ENCODE measurements at regions not wholly inside any gene's neighbourhood (a gene's known extent, or its start where the extent isn't known, plus 50 kb on each side); places are given as distances from the start of the nearest gene placed in this dataset.

DNA sequence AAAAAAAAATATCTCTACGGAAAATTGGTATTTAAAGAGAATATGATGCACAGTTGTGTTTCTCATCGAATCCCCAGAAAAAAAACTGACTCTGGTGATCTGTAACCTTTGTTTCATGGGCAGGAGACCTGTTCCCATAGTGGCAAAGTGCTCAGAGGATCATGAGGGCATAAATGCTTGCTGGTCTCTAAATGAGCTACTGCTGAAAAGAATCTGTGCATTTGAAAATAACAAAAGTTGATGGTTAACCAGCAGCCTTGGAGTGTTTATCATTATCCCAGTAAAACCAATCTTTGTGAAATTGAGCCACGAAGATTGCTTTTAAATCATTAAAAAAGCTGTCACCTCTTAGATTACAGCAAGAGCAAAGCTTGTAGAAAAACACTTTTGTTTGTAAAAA is 775.4 kb downstream of the MTRR start:
- intact Hi-C loops (cut with micrococcal nuclease): no loop called here
- POLR2A ChIA-PET: no interaction called here
- DNase-seq (ENCODE audit: low read depth, low spot score) (no peak), FAIRE-seq (no peak)
- dilution Hi-C loops (cut with MboI; ENCODE audit: extremely low pct_ligation_motif_present, low sequenced_read_pairs): no loop called here
- Histone ChIP-seq H3K27me3 (ENCODE audit: control insufficient read depth in 2 of 2, insufficient read depth in 2 of 2, low read length in 2 of 2) (no peaks in the 10 kb centered on the region), H3K36me3 (ENCODE audit: control insufficient read depth in 2 of 2, extremely low read depth in 1 of 2, insufficient read depth in 2 of 2, low read length in 2 of 2) (no peaks in the 10 kb centered on the region), H3K4me2 (ENCODE audit: insufficient read depth, low read length) (no peak overlapping the region), H2AFZ (ENCODE audit: low read depth, low read length) (no peak overlapping the region), H3K4me1 (ENCODE audit: control insufficient read depth, extremely low read depth, insufficient read depth, low read length) (no peaks in the 10 kb centered on the region), H3K9ac (replicated peaks; ENCODE audit: extremely low read depth, insufficient read depth, low read length) (no peak overlapping the region), H3K9me1 (replicated peaks; ENCODE audit: control insufficient read depth, extremely low read depth, insufficient read depth, low read length) (no peaks in the 10 kb centered on the region), H4K20me1 (replicated peaks; ENCODE audit: control insufficient read depth, extremely low read depth, insufficient read depth, low read length) (no peaks in the 10 kb centered on the region), H3K9me3 (replicated peaks; ENCODE audit: control insufficient read depth, insufficient read depth, low read length) (peaks cover 4% of the 10 kb centered on the region), H3K4me3 (replicated peaks in 1 of 3; ENCODE audit: insufficient read depth in 1 of 3, low read depth in 1 of 3, low read length in 3 of 3) (no peak overlapping the region), H3K79me2 (ENCODE audit: control insufficient read depth, insufficient read depth, low read length) (no peaks in the 10 kb centered on the region), H3K27ac (ENCODE audit: insufficient read depth, low read depth, low read length) (no peak overlapping the region)
- TF ChIP-seq EZH2 (IDR thresholded peaks at IDR 0.05; ENCODE audit: borderline replicate concordance, low read depth, low read length, severe bottlenecking) (no peak), MYC (IDR thresholded peaks at IDR 0.05; ENCODE audit: low read depth, low read length) (no peak), POLR2AphosphoS5 (IDR thresholded peaks at IDR 0.05; ENCODE audit: insufficient read depth, low read depth, low read length) (no peak), GATA2 (IDR thresholded peaks at IDR 0.05; ENCODE audit: insufficient read depth, insufficient read length, low read depth, low read length) (no peak), POLR2A (IDR thresholded peaks at IDR 0.05; ENCODE audit: low read depth, low read length) (no peak), FOS (IDR thresholded peaks at IDR 0.05; ENCODE audit: borderline replicate concordance, insufficient read depth, low read length) (no peak), JUN (IDR thresholded peaks at IDR 0.05; ENCODE audit: borderline replicate concordance, insufficient read depth, insufficient read length, low read depth) (no peak)
- TF ChIP-seq, protein P1, sequence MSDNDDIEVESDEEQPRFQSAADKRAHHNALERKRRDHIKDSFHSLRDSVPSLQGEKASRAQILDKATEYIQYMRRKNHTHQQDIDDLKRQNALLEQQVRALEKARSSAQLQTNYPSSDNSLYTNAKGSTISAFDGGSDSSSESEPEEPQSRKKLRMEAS (IDR thresholded peaks at IDR 0.05; ENCODE audit: insufficient read depth, insufficient read length): no peak
- TF ChIP-seq, protein P2, sequence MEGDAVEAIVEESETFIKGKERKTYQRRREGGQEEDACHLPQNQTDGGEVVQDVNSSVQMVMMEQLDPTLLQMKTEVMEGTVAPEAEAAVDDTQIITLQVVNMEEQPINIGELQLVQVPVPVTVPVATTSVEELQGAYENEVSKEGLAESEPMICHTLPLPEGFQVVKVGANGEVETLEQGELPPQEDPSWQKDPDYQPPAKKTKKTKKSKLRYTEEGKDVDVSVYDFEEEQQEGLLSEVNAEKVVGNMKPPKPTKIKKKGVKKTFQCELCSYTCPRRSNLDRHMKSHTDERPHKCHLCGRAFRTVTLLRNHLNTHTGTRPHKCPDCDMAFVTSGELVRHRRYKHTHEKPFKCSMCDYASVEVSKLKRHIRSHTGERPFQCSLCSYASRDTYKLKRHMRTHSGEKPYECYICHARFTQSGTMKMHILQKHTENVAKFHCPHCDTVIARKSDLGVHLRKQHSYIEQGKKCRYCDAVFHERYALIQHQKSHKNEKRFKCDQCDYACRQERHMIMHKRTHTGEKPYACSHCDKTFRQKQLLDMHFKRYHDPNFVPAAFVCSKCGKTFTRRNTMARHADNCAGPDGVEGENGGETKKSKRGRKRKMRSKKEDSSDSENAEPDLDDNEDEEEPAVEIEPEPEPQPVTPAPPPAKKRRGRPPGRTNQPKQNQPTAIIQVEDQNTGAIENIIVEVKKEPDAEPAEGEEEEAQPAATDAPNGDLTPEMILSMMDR (IDR thresholded peaks at IDR 0.05; ENCODE audit: extremely low read depth in 1 of 2, insufficient read depth in 1 of 2, low read depth in 1 of 2, low read length in 2 of 2): no peak
- no TSS peak for BruUV-seq (replicated peaks)
- CTCF ChIA-PET: no interaction called here

Measured in endothelial cell of umbilical vein (primary cell).